ENCODE measurements at regions not wholly inside any gene's neighbourhood (a gene's known extent, or its start where the extent isn't known, plus 50 kb on each side); places are given as distances from the start of the nearest gene placed in this dataset.

DNA sequence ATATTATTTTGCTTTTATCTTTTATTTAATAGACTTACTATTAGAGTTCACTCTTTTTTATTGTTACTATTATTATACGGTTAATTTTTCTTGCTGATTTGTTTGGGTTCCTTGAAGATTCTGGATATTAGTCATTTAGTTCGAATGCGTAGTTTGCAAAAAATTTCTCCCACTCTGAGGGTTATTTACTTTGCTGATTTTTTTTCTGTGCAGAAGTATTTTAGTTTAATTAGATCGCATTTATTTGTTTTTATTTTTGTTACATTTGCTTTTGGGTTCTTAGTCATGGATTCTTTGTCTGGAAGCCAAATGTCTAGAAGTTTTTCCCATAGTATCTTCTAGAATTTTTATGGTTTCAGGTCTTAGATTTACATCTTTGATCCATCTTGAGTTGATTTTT lies 585.2 kb downstream of the CPS1 start:
- no peak for TF ChIP-seq POLR2A (IDR thresholded peaks at IDR 0.05)
- TF ChIP-seq, protein P1, sequence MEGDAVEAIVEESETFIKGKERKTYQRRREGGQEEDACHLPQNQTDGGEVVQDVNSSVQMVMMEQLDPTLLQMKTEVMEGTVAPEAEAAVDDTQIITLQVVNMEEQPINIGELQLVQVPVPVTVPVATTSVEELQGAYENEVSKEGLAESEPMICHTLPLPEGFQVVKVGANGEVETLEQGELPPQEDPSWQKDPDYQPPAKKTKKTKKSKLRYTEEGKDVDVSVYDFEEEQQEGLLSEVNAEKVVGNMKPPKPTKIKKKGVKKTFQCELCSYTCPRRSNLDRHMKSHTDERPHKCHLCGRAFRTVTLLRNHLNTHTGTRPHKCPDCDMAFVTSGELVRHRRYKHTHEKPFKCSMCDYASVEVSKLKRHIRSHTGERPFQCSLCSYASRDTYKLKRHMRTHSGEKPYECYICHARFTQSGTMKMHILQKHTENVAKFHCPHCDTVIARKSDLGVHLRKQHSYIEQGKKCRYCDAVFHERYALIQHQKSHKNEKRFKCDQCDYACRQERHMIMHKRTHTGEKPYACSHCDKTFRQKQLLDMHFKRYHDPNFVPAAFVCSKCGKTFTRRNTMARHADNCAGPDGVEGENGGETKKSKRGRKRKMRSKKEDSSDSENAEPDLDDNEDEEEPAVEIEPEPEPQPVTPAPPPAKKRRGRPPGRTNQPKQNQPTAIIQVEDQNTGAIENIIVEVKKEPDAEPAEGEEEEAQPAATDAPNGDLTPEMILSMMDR (IDR thresholded peaks at IDR 0.05), result no peak
- TF ChIP-seq EP300 (IDR thresholded peaks at IDR 0.05), result no peak
- TF ChIP-seq POLR2AphosphoS5 (IDR thresholded peaks at IDR 0.05), result no peak

Data from stomach (tissue), 4 donors.